DOHH2 (cell line): ENCODE measurements at regions not wholly inside any gene's neighbourhood (a gene's known extent, or its start where the extent isn't known, plus 50 kb on each side); places are given as distances from the start of the nearest gene placed in this dataset.

Source experiments
- H3F3A ChIP-seq: fragments of 200-600 bp; sonication (generic), shearing (Covaris generic); 2 replicates; pipeline ENCODE4 v1.6.0; 2016; ENCODE audit warnings: antibody characterized with exemption, mild to moderate bottlenecking; ENCODE audit not compliant: control insufficient read depth, insufficient read depth
- H3K27ac ChIP-seq: fragments of 200-600 bp; sonication (generic); 2 replicates; pipeline ENCODE4 v1.5.1; 2014; ENCODE audit warnings: low read depth, mild to moderate bottlenecking, low read length, moderate library complexity
- H3K27me3 ChIP-seq: fragments of 200-600 bp; sonication (generic); 2 replicates; pipeline ENCODE4 v1.6.1; 2014; ENCODE audit warnings: mild to moderate bottlenecking, low read length, mixed read lengths; ENCODE audit not compliant: control insufficient read depth
- H3K36me3 ChIP-seq: fragments of 200-600 bp; sonication (generic); 2 replicates; pipeline ENCODE4 v1.6.1; 2014; ENCODE audit warnings: mild to moderate bottlenecking, low read length, moderate library complexity, mixed read lengths; ENCODE audit not compliant: control insufficient read depth
- H3K4me1 ChIP-seq: fragments of 200-600 bp; sonication (generic); 2 replicates; pipeline ENCODE4 v1.6.1; 2014; ENCODE audit warnings: mild to moderate bottlenecking, low read length, mixed read lengths; ENCODE audit not compliant: control insufficient read depth
- H3K4me2 ChIP-seq: fragments of 200-600 bp; sonication (generic); 2 replicates; pipeline ENCODE4 v1.6.0; 2014; ENCODE audit warnings: mild to moderate bottlenecking, low read length, moderate library complexity
- H3K4me3 ChIP-seq: fragments of 200-600 bp; sonication (generic); 2 replicates; pipeline ENCODE4 v1.5.1; 2014; ENCODE audit warnings: mild to moderate bottlenecking, low read length, mixed read lengths
- H3K79me2 ChIP-seq: fragments of 200-600 bp; sonication (generic); 2 replicates; pipeline ENCODE4 v1.6.1; 2014; ENCODE audit warnings: mild to moderate bottlenecking, low read length, mixed read lengths; ENCODE audit not compliant: control insufficient read depth
- H3K9me2 ChIP-seq: fragments of 200-600 bp; sonication (generic); replicated peaks from 2 replicates; pipeline ENCODE4 v1.6.1; 2014; ENCODE audit warnings: mild to moderate bottlenecking, low read length, mixed read lengths; ENCODE audit not compliant: control insufficient read depth
- H3K9me3 ChIP-seq: fragments of 200-600 bp; sonication (generic); 2 replicates; pipeline ENCODE4 v1.6.1; 2014; ENCODE audit warnings: antibody characterized with exemption, low read length, mixed read lengths; ENCODE audit not compliant: control insufficient read depth, insufficient read depth
- H4K20me1 ChIP-seq: fragments of 200-600 bp; sonication (generic); 2 replicates; pipeline ENCODE4 v1.6.0; 2014; ENCODE audit warnings: low read depth, mild to moderate bottlenecking, antibody characterized with exemption, low read length, moderate library complexity; ENCODE audit not compliant: control insufficient read depth, insufficient read depth
- CTCF ChIP-seq: fragments of 200-600 bp; sonication (generic); IDR thresholded peaks from one replicate; pipeline ENCODE4 v1.5.1; 2014; ENCODE audit warnings: antibody characterized with exemption, mild to moderate bottlenecking, low read depth, low read length; ENCODE audit not compliant: poor library complexity, severe bottlenecking
- EZH2phosphoT487 ChIP-seq: fragments of 200-600 bp; sonication (generic); IDR thresholded peaks from 2 replicates; pipeline ENCODE4 v1.6.1; 2017; ENCODE audit warnings: borderline replicate concordance, mild to moderate bottlenecking, antibody characterized with exemption, low read length, moderate library complexity, mixed read lengths

GRCh38 chr20:19851861-19852260, 93.8 kb downstream of the RIN2 start:
- Histone ChIP-seq H3K36me3 (no peaks in the 10 kb centered on the region), H3K9me3 (no peaks in the 10 kb centered on the region), H3K27me3 (no peaks in the 10 kb centered on the region), H3K4me1 (no peaks in the 10 kb centered on the region), H3K27ac (no peak overlapping the region), H3F3A (no peaks in the 10 kb centered on the region), H3K9me2 (no peaks in the 10 kb centered on the region), H3K79me2 (no peaks in the 10 kb centered on the region), H4K20me1 (no peaks in the 10 kb centered on the region), H3K4me3 (no peak overlapping the region), H3K4me2 (no peak overlapping the region)
- TF ChIP-seq EZH2phosphoT487 = no peak
- TF ChIP-seq CTCF = no peak

- Histone ChIP-seq H3K4me1 (no peaks in the 10 kb centered on the region), H3K27me3 (no peaks in the 10 kb centered on the region), H4K20me1 (no peaks in the 10 kb centered on the region), H3K79me2 (no peaks in the 10 kb centered on the region), H3K4me2 (no peak overlapping the region), H3K9me3 (no peaks in the 10 kb centered on the region), H3K27ac (no peak overlapping the region), H3F3A (no peaks in the 10 kb centered on the region), H3K36me3 (no peaks in the 10 kb centered on the region), H3K4me3 (no peak overlapping the region), H3K9me2 (no peaks in the 10 kb centered on the region)
- TF ChIP-seq EZH2phosphoT487 = no peak
- TF ChIP-seq CTCF = no peak
These were observed 97.4 kb downstream of the RIN2 start for GRCh38 chr20:19855416-19855815.

- Histone ChIP-seq H3K4me2 (no peak overlapping the region), H3K9me3 (no peaks in the 10 kb centered on the region), H3K9me2 (no peaks in the 10 kb centered on the region), H3K4me1 (no peaks in the 10 kb centered on the region), H3K79me2 (no peaks in the 10 kb centered on the region), H3F3A (no peaks in the 10 kb centered on the region), H4K20me1 (no peaks in the 10 kb centered on the region), H3K27ac (no peak overlapping the region), H3K4me3 (no peak overlapping the region), H3K27me3 (no peaks in the 10 kb centered on the region), H3K36me3 (no peaks in the 10 kb centered on the region)
- TF ChIP-seq CTCF (no peak), EZH2phosphoT487 (no peak)
These were observed 100.7 kb downstream of the RIN2 start for GRCh38 chr20:19858466-19859371.
